ENCODE measurements at regions not wholly inside any gene's neighbourhood (a gene's known extent, or its start where the extent isn't known, plus 50 kb on each side); places are given as distances from the start of the nearest gene placed in this dataset.

GRCh38 chr2:160652236-160652635, 158.6 kb upstream of the RBMS1 start:
- Histone ChIP-seq H3K27ac (ENCODE audit: low read length) (no peak overlapping the region), H3K9me3 (ENCODE audit: control insufficient read depth, insufficient read depth, low read depth, low read length) (no peaks in the 10 kb centered on the region), H3K4me3 (ENCODE audit: low read depth in 2 of 2, low read length in 2 of 2) (no peak overlapping the region), H3K36me3 (ENCODE audit: control insufficient read depth, insufficient read depth, low read length) (no peaks in the 10 kb centered on the region), H3K4me1 (ENCODE audit: control insufficient read depth, insufficient read depth, low read length) (no peaks in the 10 kb centered on the region), H3K27me3 (ENCODE audit: control insufficient read depth, insufficient read depth, low read length) (0 out of 2 replicates have a peak, but pooled peaks cover 3% of the 10 kb centered on the region)
- BruUV-seq (replicated peaks) = no TSS peak
- DNase-seq (ENCODE audit: low read depth, low spot score) = no peak
- in situ Hi-C loops (cut with HindIII; ENCODE audit: low pct_unique_long_range_greater_than_20kb, low sequenced_read_pairs) (no loop called here), intact Hi-C loops (cut with micrococcal nuclease; ENCODE audit: unreplicated experiment) (no loop called here)
- TF ChIP-seq POLR2AphosphoS5 (IDR thresholded peaks at IDR 0.05; ENCODE audit: low read depth, low read length) (no peak), SIN3A (IDR thresholded peaks at IDR 0.05; ENCODE audit: borderline replicate concordance, insufficient read depth, low read depth, low read length) (no peak), CTCF (IDR thresholded peaks at IDR 0.05) (no peak), TCF7L2 (IDR thresholded peaks at IDR 0.05; ENCODE audit: low read depth, low read length) (no peak), REST (IDR thresholded peaks at IDR 0.05; ENCODE audit: insufficient read depth in 1 of 2, low read depth in 2 of 2, low read length in 1 of 2) (no peak)
- ChIA-PET POLR2A (no interaction called here), CTCF (no interaction called here)
- no peak for ATAC-seq

DNA sequence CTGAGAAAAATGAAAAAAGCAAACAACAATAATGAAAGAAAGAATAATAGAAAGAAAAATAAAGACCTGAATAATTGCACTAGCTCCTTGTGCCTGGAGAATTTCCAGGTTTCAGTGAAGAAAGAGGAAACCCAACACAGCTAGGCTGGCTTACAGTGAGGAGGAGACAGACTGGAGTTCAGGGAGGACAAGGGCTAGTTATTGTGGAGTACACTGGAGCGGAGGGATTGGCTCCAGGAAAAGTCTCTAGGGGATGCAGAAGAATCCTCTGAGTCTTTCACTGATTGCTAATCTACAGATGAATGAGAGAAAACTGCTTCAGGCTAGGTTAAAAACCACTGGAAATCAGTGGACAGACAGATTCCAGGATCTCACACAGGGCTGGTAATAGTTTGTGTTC, 163.6 kb upstream of the RBMS1 start:
- Histone ChIP-seq H3K36me3 (ENCODE audit: control insufficient read depth, insufficient read depth, low read length) (no peaks in the 10 kb centered on the region), H3K4me3 (ENCODE audit: low read depth in 2 of 2, low read length in 2 of 2) (no peak overlapping the region), H3K27me3 (ENCODE audit: control insufficient read depth, insufficient read depth, low read length) (no peaks in the 10 kb centered on the region), H3K27ac (ENCODE audit: low read length) (no peak overlapping the region), H3K9me3 (ENCODE audit: control insufficient read depth, insufficient read depth, low read depth, low read length) (no peaks in the 10 kb centered on the region), H3K4me1 (ENCODE audit: control insufficient read depth, insufficient read depth, low read length) (no peaks in the 10 kb centered on the region)
- ATAC-seq = no peak
- intact Hi-C loops (cut with micrococcal nuclease; ENCODE audit: unreplicated experiment) = no loop called here
- ChIA-PET POLR2A (no interaction called here), CTCF (no interaction called here)
- in situ Hi-C loops (cut with HindIII; ENCODE audit: low pct_unique_long_range_greater_than_20kb, low sequenced_read_pairs) = no loop called here
- no peak for DNase-seq (ENCODE audit: low read depth, low spot score)
- TF ChIP-seq REST (IDR thresholded peaks at IDR 0.05; ENCODE audit: insufficient read depth in 1 of 2, low read depth in 2 of 2, low read length in 1 of 2) = no peak
- TF ChIP-seq TCF7L2 (IDR thresholded peaks at IDR 0.05; ENCODE audit: low read depth, low read length) = no peak
- TF ChIP-seq SIN3A (IDR thresholded peaks at IDR 0.05; ENCODE audit: borderline replicate concordance, insufficient read depth, low read depth, low read length) = no peak
- no peak for TF ChIP-seq CTCF (IDR thresholded peaks at IDR 0.05)
- no peak for TF ChIP-seq POLR2AphosphoS5 (IDR thresholded peaks at IDR 0.05; ENCODE audit: low read depth, low read length)
- no TSS peak for BruUV-seq (replicated peaks)

Measured in Panc1 (cell line).